LHCN-M2 (cell line): ENCODE measurements at regions not wholly inside any gene's neighbourhood (a gene's known extent, or its start where the extent isn't known, plus 50 kb on each side); places are given as distances from the start of the nearest gene placed in this dataset.

ENCODE experiments used
- DNase-seq: peaks from one replicate; pipeline ENCODE4 v3.0.0-alpha.2; 2012; ENCODE audit warnings: low read depth

- no peak for DNase-seq
Measured at GRCh38 chr9:69955536-69956355, 87.9 kb upstream of the MAMDC2 start.

DNA sequence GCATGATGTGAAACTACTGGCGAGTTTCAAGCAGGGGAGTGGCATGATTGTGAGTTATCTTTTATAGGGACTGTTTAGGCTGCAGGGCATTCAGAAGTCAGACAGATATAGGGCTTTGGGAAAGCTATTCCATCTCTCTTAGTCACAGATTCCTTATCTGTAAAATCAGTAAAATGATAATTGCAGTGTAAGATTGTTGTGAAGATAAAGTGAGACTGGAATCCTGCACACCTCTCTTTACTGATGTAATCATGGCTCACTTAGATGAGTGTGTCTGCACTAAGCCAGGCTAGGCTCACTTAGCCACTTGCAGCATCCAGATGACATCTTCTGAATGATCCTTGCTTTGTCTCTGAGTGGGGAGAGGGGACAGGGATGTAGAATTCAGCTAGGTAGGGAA lies 81.8 kb upstream of the MAMDC2 start:
- no peak for DNase-seq

GRCh38 chr9:69963803-69964202 lies 79.8 kb upstream of the MAMDC2 start:
- DNase-seq = no peak

- no peak for DNase-seq
Measured at GRCh38 chr9:69964446-69964845, 79.2 kb upstream of the MAMDC2 start.

- no peak for DNase-seq
Measured at GRCh38 chr9:69965416-69966145, 78.1 kb upstream of the MAMDC2 start.

- no peak for DNase-seq
Measured at GRCh38 chr9:69967344-69967743, 76.3 kb upstream of the MAMDC2 start.

DNA sequence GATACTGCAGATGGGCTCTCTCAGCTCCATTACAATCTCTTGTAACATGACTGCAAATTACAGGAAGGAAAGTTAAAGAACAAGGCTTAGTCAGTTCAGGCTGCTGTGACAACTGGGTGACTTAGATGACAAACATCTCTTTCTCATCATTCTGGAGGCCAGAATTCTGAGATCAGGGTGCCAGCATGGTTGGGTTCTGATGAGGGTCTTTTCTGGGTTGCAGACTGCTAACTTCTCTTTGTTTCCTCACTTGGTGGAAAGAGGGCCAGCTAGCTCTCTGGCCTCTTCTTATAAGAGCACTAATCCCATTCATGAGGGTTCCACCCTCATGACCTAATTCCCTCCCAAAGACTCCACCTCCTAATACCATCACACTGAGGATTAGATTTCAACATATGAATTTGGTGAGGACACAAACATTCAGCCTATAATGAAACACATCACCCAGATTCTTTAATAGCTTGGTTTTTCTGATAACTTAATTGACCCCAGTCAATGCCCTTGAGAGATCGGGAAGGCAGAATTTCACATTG lies 73.6 kb upstream of the MAMDC2 start:
- peak; percentile 22 for DNase-seq

GRCh38 chr9:69971643-69972449 lies 71.8 kb upstream of the MAMDC2 start:
- peak; percentile 70 for DNase-seq

DNA sequence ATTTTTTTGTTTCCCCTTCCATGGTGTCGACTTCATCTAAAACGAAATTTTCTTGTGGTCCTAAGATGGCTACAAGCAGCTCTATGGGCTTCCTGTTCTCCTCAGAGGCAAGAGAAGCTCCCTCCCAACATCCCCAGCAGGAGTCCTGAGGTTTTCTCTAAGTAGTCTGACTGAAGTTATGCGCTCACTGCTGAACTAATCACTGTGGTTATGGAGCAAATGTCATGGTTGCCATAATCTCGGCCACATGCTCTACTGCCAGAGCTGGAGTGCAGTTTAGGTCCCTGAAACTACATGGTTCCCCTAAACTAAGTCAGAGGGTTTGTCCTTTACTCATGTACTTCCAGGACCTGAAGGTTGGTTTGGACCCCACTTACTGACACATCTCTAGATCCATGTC lies 68.0 kb upstream of the MAMDC2 start:
- peak; percentile 82 for DNase-seq

DNA sequence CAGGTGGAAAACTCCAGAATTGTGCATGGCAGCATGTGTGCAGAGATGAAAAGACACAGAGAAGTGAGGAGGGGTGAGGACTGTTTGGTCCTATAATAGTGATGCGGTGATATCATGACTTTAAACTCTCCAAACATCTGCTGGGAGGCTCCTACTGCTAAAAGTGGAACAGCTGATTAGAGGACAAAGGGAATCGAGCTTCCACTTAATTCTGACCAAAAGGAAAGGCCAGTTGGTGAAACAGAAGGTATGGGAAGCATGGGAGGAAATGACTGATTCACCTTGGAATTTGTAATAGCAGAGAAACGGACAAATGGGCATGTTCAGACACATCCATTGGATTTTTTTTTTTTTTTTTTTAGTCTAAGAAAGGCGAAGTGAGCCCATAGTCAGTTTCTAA lies 67.5 kb upstream of the MAMDC2 start:
- DNase-seq = peak; percentile 99

GRCh38 chr9:69980041-69980440 lies 63.6 kb upstream of the MAMDC2 start:
- no peak for DNase-seq

- DNase-seq = no peak
Measured at GRCh38 chr9:69980591-69980990, 63.1 kb upstream of the MAMDC2 start.

GRCh38 chr9:69981686-69982445 lies 61.8 kb upstream of the MAMDC2 start:
- DNase-seq = peak; percentile 88

GRCh38 chr9:69984831-69985230 lies 58.8 kb upstream of the MAMDC2 start:
- DNase-seq = no peak

DNA sequence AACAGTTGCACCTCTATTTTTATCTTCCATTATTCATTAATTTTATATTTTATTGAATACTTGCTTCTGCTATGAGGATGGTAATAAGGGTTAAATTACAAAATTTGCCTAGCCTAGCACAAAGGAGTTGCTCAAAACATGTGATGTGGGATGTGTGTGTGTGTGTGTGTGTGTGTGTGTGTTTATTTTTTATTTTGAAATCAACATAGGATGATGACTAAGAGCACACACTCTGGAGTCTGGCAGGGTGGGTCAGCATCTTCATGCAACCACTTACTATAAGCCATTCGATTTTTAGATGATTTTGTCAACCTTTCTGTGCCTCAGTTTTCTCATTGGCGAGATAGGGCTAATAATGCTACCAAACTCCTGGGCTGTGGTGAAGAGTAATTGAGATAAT lies 57.7 kb upstream of the MAMDC2 start:
- peak; percentile 58 for DNase-seq

- DNase-seq = no peak
Measured at GRCh38 chr9:69986970-69987369, 56.7 kb upstream of the MAMDC2 start.

- no peak for DNase-seq
Measured at GRCh38 chr9:69987457-69987856, 56.2 kb upstream of the MAMDC2 start.

- DNase-seq = no peak
Measured at GRCh38 chr9:69993110-69993509, 50.5 kb upstream of the MAMDC2 start.
